GM10266 (cell line): ENCODE measurements at regions not wholly inside any gene's neighbourhood (a gene's known extent, or its start where the extent isn't known, plus 50 kb on each side); places are given as distances from the start of the nearest gene placed in this dataset.

Experiments
- DNase-seq: peaks from one replicate; pipeline ENCODE4 v3.0.0; 2012; ENCODE audit errors: extremely low spot score
- CTCF ChIP-seq: IDR thresholded peaks from 2 replicates; pipeline ENCODE4 v1.5.1; 2012; ENCODE audit warnings: mild to moderate bottlenecking, low read depth; ENCODE audit not compliant: control insufficient read depth, insufficient read depth; ENCODE audit errors: missing control alignments

- DNase-seq = no peak
- TF ChIP-seq CTCF = no peak
Observed at GRCh38 chr6:93801101-93801847, 381.9 kb upstream of the EPHA7 start.

GRCh38 chr6:93799226-93799625 lies 379.9 kb upstream of the EPHA7 start:
- DNase-seq = no peak
- TF ChIP-seq CTCF = no peak

- no peak for TF ChIP-seq CTCF
- DNase-seq = no peak
Observed at GRCh38 chr6:93794166-93794565, 374.8 kb upstream of the EPHA7 start.

GRCh38 chr6:93792746-93793145 lies 373.4 kb upstream of the EPHA7 start:
- TF ChIP-seq CTCF = no peak
- no peak for DNase-seq

- no peak for DNase-seq
- TF ChIP-seq CTCF = no peak
Observed at GRCh38 chr6:93790981-93791380, 371.6 kb upstream of the EPHA7 start.

GRCh38 chr6:93789532-93789931 lies 370.2 kb upstream of the EPHA7 start:
- DNase-seq = no peak
- TF ChIP-seq CTCF = no peak

GRCh38 chr6:93787841-93788240 lies 368.5 kb upstream of the EPHA7 start:
- DNase-seq = no peak
- no peak for TF ChIP-seq CTCF
